MM.1S (cell line): ENCODE measurements at regions not wholly inside any gene's neighbourhood (a gene's known extent, or its start where the extent isn't known, plus 50 kb on each side); places are given as distances from the start of the nearest gene placed in this dataset.

ENCODE experiments used
- DNase-seq: peaks from one replicate; pipeline ENCODE4 v3.0.0-alpha.2; 2015
- H2AFZ ChIP-seq: fragments of 300-600 bp; sonication (generic); 2 replicates; pipeline ENCODE4 v1.6.0; 2016; ENCODE audit warnings: antibody characterized with exemption, low read length
- H3F3A ChIP-seq: fragments of 300-600 bp; sonication (generic); 2 replicates; pipeline ENCODE4 v1.6.1; 2016; ENCODE audit warnings: mild to moderate bottlenecking, antibody characterized with exemption, low read length, moderate library complexity, mixed read lengths; ENCODE audit not compliant: insufficient read depth
- H3K27ac ChIP-seq: fragments of 300-600 bp; sonication (generic); 2 replicates; pipeline ENCODE4 v1.5.1; 2016; ENCODE audit warnings: mild to moderate bottlenecking, low read length
- H3K27me3 ChIP-seq: fragments of 300-600 bp; sonication (generic); replicated peaks from 2 replicates; pipeline ENCODE4 v1.6.0; 2016; ENCODE audit warnings: low read length; ENCODE audit not compliant: insufficient read depth
- H3K36me3 ChIP-seq: fragments of 300-600 bp; sonication (generic); replicated peaks from 2 replicates; pipeline ENCODE4 v1.6.1; 2016; ENCODE audit warnings: mild to moderate bottlenecking, low read length, mixed read lengths; ENCODE audit not compliant: insufficient read depth
- H3K4me1 ChIP-seq: fragments of 300-600 bp; sonication (generic); 2 replicates; pipeline ENCODE4 v1.6.1; 2016; ENCODE audit warnings: low read length, mixed read lengths
- H3K4me2 ChIP-seq: fragments of 300-600 bp; sonication (generic); 2 replicates; pipeline ENCODE4 v1.6.0; 2016; ENCODE audit warnings: low read depth, low read length
- H3K4me3 ChIP-seq: fragments of 300-600 bp; sonication (generic); 2 replicates; pipeline ENCODE4 v1.5.1; 2016; ENCODE audit warnings: low read length, mixed read lengths
- H3K79me2 ChIP-seq: fragments of 300-600 bp; sonication (generic); 2 replicates; pipeline ENCODE4 v1.6.1; 2016; ENCODE audit warnings: mixed run types, low read length, mixed read lengths
- H3K9ac ChIP-seq: fragments of 300-600 bp; sonication (generic); 2 replicates; pipeline ENCODE4 v1.6.1; 2016; ENCODE audit warnings: low read length, mixed read lengths
- H3K9me2 ChIP-seq: fragments of 300-600 bp; sonication (generic); replicated peaks from 2 replicates; pipeline ENCODE4 v1.6.1; 2016; ENCODE audit warnings: mild to moderate bottlenecking, low read length, mixed read lengths; ENCODE audit not compliant: insufficient read depth
- H3K9me3 ChIP-seq: fragments of 300-600 bp; sonication (generic); replicated peaks from 2 replicates; pipeline ENCODE4 v1.6.1; 2016; ENCODE audit warnings: mild to moderate bottlenecking, low read length, mixed read lengths; ENCODE audit not compliant: insufficient read depth
- H4K20me1 ChIP-seq: fragments of 300-600 bp; sonication (generic); 2 replicates; pipeline ENCODE4 v1.6.1; 2016; ENCODE audit warnings: mild to moderate bottlenecking, low read length, moderate library complexity, mixed read lengths; ENCODE audit not compliant: insufficient read depth
- EZH2 ChIP-seq: fragments of 300-600 bp; sonication (generic); optimal IDR thresholded peaks from 2 replicates; pipeline ENCODE3; 2017; ENCODE audit warnings: low read depth, mild to moderate bottlenecking, antibody characterized with exemption, low read length, mixed read lengths
- EZH2phosphoT487 ChIP-seq: fragments of 300-600 bp; sonication (generic); IDR thresholded peaks from 2 replicates; pipeline ENCODE4 v1.6.1; 2018; ENCODE audit warnings: antibody characterized with exemption, low read length
- TF ChIP-seq, protein P1 (sequence below): fragments of 300-600 bp; sonication (generic); IDR thresholded peaks from 2 replicates; pipeline ENCODE4 v1.5.1; 2016; ENCODE audit warnings: antibody characterized with exemption, low read length, mixed read lengths

DNA sequence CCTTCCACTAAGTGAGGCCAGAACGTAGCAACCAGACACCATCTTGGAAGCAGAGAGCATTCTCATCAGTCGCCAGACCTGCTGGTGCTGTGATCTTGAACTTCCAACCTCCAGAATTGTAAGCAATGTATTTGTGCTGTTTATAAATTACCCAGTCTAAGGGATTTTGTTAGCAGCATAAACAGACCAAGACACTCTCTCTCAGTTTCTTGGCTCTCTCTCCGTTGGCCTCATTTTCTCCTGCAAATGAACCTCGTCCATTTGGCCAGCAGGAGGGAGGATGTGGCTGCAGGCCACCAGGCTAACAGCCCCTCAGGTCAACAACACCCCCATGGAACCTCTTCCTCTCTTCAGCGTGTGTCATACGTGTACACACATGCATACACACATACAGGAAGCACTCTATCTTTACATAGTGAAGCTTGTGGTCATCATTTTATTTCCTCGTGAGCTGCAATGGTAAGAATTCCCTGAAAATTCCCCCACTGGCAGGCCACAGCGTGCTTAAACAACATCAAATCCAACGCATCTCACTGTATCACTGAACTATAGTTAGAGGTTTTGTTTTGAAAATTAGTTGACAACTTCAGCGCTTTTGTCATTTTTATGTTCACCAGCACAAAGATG is 62.8 kb upstream of the PPP1R26 start:
- H3K9ac ChIP-seq: no peak overlapping the region
- H3K4me2 ChIP-seq: no peak overlapping the region
- no peak overlapping the region for H2AFZ ChIP-seq
- no peaks in the 10 kb centered on the region for H3K36me3 ChIP-seq
- TF ChIP-seq EZH2 (no peak), EZH2phosphoT487 (no peak)
- TF ChIP-seq, protein P1, sequence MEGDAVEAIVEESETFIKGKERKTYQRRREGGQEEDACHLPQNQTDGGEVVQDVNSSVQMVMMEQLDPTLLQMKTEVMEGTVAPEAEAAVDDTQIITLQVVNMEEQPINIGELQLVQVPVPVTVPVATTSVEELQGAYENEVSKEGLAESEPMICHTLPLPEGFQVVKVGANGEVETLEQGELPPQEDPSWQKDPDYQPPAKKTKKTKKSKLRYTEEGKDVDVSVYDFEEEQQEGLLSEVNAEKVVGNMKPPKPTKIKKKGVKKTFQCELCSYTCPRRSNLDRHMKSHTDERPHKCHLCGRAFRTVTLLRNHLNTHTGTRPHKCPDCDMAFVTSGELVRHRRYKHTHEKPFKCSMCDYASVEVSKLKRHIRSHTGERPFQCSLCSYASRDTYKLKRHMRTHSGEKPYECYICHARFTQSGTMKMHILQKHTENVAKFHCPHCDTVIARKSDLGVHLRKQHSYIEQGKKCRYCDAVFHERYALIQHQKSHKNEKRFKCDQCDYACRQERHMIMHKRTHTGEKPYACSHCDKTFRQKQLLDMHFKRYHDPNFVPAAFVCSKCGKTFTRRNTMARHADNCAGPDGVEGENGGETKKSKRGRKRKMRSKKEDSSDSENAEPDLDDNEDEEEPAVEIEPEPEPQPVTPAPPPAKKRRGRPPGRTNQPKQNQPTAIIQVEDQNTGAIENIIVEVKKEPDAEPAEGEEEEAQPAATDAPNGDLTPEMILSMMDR: no peak
- H3K4me1 ChIP-seq: no peaks in the 10 kb centered on the region
- no peaks in the 10 kb centered on the region for H3K79me2 ChIP-seq
- no peaks in the 10 kb centered on the region for H3K9me2 ChIP-seq
- H3K27me3 ChIP-seq: peaks cover 81% of the 10 kb centered on the region
- no peaks in the 10 kb centered on the region for H4K20me1 ChIP-seq
- no peaks in the 10 kb centered on the region for H3K9me3 ChIP-seq
- no peak for DNase-seq
- no peak overlapping the region for H3K27ac ChIP-seq
- no peaks in the 10 kb centered on the region for H3F3A ChIP-seq
- no peak overlapping the region for H3K4me3 ChIP-seq

GRCh38 chr9:135418161-135418560 is 61.4 kb upstream of the PPP1R26 start:
- no peak for TF ChIP-seq EZH2
- H3K9me2 ChIP-seq: no peaks in the 10 kb centered on the region

GRCh38 chr9:135419106-135419505 is 60.5 kb upstream of the PPP1R26 start:
- H3K4me2 ChIP-seq: no peak overlapping the region
- no peaks in the 10 kb centered on the region for H4K20me1 ChIP-seq
- no peaks in the 10 kb centered on the region for H3K36me3 ChIP-seq
- TF ChIP-seq EZH2phosphoT487 (no peak), EZH2 (no peak)
- TF ChIP-seq, protein P1: no peak
- no peak overlapping the region for H3K9ac ChIP-seq
- no peaks in the 10 kb centered on the region for H3F3A ChIP-seq
- H3K27ac ChIP-seq: no peak overlapping the region
- H3K79me2 ChIP-seq: no peaks in the 10 kb centered on the region
- H3K4me1 ChIP-seq: no peaks in the 10 kb centered on the region
- DNase-seq: no peak
- H3K27me3 ChIP-seq: peaks cover 90% of the 10 kb centered on the region
- H3K9me3 ChIP-seq: no peaks in the 10 kb centered on the region
- no peaks in the 10 kb centered on the region for H3K9me2 ChIP-seq
- no peak overlapping the region for H2AFZ ChIP-seq
- H3K4me3 ChIP-seq: no peak overlapping the region

More at GRCh38 chr9:135418161-135418560, 61.4 kb upstream of the PPP1R26 start:
- Histone ChIP-seq H3K4me1 (no peaks in the 10 kb centered on the region), H3K9me3 (no peaks in the 10 kb centered on the region), H3F3A (no peaks in the 10 kb centered on the region), H3K27ac (no peak overlapping the region), H3K36me3 (no peaks in the 10 kb centered on the region), H2AFZ (no peak overlapping the region), H3K27me3 (peaks cover 90% of the 10 kb centered on the region), H3K79me2 (no peaks in the 10 kb centered on the region), H4K20me1 (no peaks in the 10 kb centered on the region), H3K9ac (no peak overlapping the region), H3K4me3 (no peak overlapping the region), H3K4me2 (no peak overlapping the region)
- DNase-seq: no peak

- H3K36me3 ChIP-seq: no peaks in the 10 kb centered on the region
- no peaks in the 10 kb centered on the region for H4K20me1 ChIP-seq
- no peaks in the 10 kb centered on the region for H3K4me1 ChIP-seq
- H3K9ac ChIP-seq: no peak overlapping the region
- H3K4me2 ChIP-seq: no peak overlapping the region
- H3K4me3 ChIP-seq: no peak overlapping the region
- no peak overlapping the region for H2AFZ ChIP-seq
- no peak overlapping the region for H3K27ac ChIP-seq
- no peaks in the 10 kb centered on the region for H3K9me3 ChIP-seq
- no peaks in the 10 kb centered on the region for H3F3A ChIP-seq
- no peaks in the 10 kb centered on the region for H3K79me2 ChIP-seq
- no peak for DNase-seq
- H3K27me3 ChIP-seq: peaks cover 93% of the 10 kb centered on the region
- TF ChIP-seq EZH2phosphoT487 (no peak), EZH2 (no peak)
- TF ChIP-seq, protein P1: no peak
- H3K9me2 ChIP-seq: no peaks in the 10 kb centered on the region
Observed at GRCh38 chr9:135422341-135422944, 57.1 kb upstream of the PPP1R26 start.
